HG02759 (cell line): ENCODE measurements at regions not wholly inside any gene's neighbourhood (a gene's known extent, or its start where the extent isn't known, plus 50 kb on each side); places are given as distances from the start of the nearest gene placed in this dataset.

ENCODE experiments used
- ATAC-seq: cut with Tn5 transposase; IDR thresholded peaks from one replicate; pipeline ENCODE4 v1.9.1; 2021; ENCODE audit warnings: mild to moderate bottlenecking, moderate library complexity; ENCODE audit not compliant: unreplicated experiment

GRCh38 chr10:129415215-129416140 lies 51.6 kb upstream of the MGMT start:
- ATAC-seq, result no peak

GRCh38 chr10:129416155-129416554 lies 50.9 kb upstream of the MGMT start:
- ATAC-seq, result no peak

GRCh38 chr10:129416956-129417765 lies 49.9 kb upstream of the MGMT start:
- ATAC-seq, result no peak
